Epithelial cell of esophagus (primary cell): ENCODE measurements at regions not wholly inside any gene's neighbourhood (a gene's known extent, or its start where the extent isn't known, plus 50 kb on each side); places are given as distances from the start of the nearest gene placed in this dataset.

ENCODE experiments used
- DNase-seq: peaks from one replicate; pipeline ENCODE4 v3.0.0; 2010; ENCODE audit warnings: low read depth
- H3K4me3 ChIP-seq: 2 replicates; pipeline ENCODE4 v1.5.1; 2011; ENCODE audit warnings: mild to moderate bottlenecking, low read length, control low read depth
- CTCF ChIP-seq: IDR thresholded peaks from 2 replicates; pipeline ENCODE4 v1.5.1; 2011; ENCODE audit warnings: low read depth, mild to moderate bottlenecking, low read length, control low read depth, inconsistent platforms; ENCODE audit not compliant: insufficient read depth; ENCODE audit errors: missing control alignments

GRCh38 chr20:40803381-40803780 lies 114.3 kb upstream of the MAFB start:
- H3K4me3 ChIP-seq = no peak overlapping the region
- no peak for TF ChIP-seq CTCF
- no peak for DNase-seq

GRCh38 chr20:40805592-40805991 lies 116.6 kb upstream of the MAFB start:
- no peak for TF ChIP-seq CTCF
- no peak overlapping the region for H3K4me3 ChIP-seq
- DNase-seq = no peak

GRCh38 chr20:40806929-40807820 lies 118.1 kb upstream of the MAFB start:
- H3K4me3 ChIP-seq = no peak overlapping the region
- TF ChIP-seq CTCF = no peak
- DNase-seq = no peak

- no peak overlapping the region for H3K4me3 ChIP-seq
- DNase-seq = no peak
- no peak for TF ChIP-seq CTCF
Observed at GRCh38 chr20:40807821-40808170, 118.8 kb upstream of the MAFB start.

- DNase-seq = no peak
- no peak overlapping the region for H3K4me3 ChIP-seq
- TF ChIP-seq CTCF = no peak
Observed at GRCh38 chr20:40808936-40809335, 119.9 kb upstream of the MAFB start.

GRCh38 chr20:40809361-40809760 lies 120.3 kb upstream of the MAFB start:
- no peak for DNase-seq
- TF ChIP-seq CTCF = no peak
- no peak overlapping the region for H3K4me3 ChIP-seq
